GM19395 (cell line): ENCODE measurements at regions not wholly inside any gene's neighbourhood (a gene's known extent, or its start where the extent isn't known, plus 50 kb on each side); places are given as distances from the start of the nearest gene placed in this dataset.

Source experiments
- ATAC-seq: cut with Tn5 transposase; IDR thresholded peaks from one replicate; pipeline ENCODE4 v1.9.1; 2021; ENCODE audit warnings: mild to moderate bottlenecking, moderate library complexity; ENCODE audit not compliant: unreplicated experiment

- no peak for ATAC-seq
These were observed 296.3 kb downstream of the DYSF start for GRCh38 chr2:71749671-71750101.

- ATAC-seq: no peak
These were observed 294.9 kb downstream of the DYSF start for GRCh38 chr2:71748227-71748626.

GRCh38 chr2:71747559-71747958 lies 294.2 kb downstream of the DYSF start:
- no peak for ATAC-seq

- ATAC-seq: no peak
These were observed 293.7 kb downstream of the DYSF start for GRCh38 chr2:71746946-71747501.

- no peak for ATAC-seq
These were observed 291.4 kb downstream of the DYSF start for GRCh38 chr2:71744781-71745180.

- no peak for ATAC-seq
These were observed 290.8 kb downstream of the DYSF start for GRCh38 chr2:71743995-71744675.

- no peak for ATAC-seq
These were observed 289.7 kb downstream of the DYSF start for GRCh38 chr2:71742953-71743601.

GRCh38 chr2:71736986-71737385 lies 283.6 kb downstream of the DYSF start:
- no peak for ATAC-seq

- no peak for ATAC-seq
These were observed 282.9 kb downstream of the DYSF start for GRCh38 chr2:71736091-71736861.
